ENCODE measurements at regions not wholly inside any gene's neighbourhood (a gene's known extent, or its start where the extent isn't known, plus 50 kb on each side); places are given as distances from the start of the nearest gene placed in this dataset.

DNA sequence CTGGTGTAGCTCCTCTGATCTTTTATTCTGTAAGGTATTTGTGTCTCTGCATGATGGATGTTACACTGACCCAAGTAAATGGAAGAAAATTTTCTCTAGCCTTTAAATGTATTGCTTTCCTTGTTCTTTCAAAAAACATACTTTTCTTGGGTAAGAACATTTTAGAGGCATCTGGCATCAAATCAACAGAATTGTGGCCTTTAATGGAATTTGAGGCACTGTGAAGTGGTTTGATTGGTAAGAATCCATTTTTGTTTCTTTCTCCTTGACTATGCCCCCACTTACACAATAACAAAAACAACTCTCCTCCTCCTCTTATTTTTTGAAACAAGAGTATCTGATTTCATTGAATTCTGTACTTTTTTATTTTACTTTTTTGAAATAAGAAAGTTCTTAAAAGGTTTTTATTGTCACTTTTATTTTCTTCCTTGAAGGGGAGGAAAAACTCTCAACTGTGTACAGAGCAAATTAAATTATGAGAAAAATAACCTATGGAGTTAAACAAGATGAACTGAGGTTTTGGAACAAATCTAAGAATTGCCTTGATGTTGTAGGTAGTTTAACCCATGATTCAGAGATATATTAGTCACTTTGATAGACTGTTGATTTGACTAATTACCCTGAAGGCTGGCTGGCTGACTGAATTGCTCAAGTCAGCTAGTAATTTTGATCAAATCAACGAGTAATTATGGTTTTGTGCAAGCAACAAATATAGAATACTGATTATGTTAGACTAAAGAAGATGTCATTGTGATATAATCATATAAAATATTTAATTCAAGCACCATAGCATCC lies 146.4 kb downstream of the FHIP1A start:
- no peak for DNase-seq (ENCODE audit: low read depth)
- no peak overlapping the region for H3K4me3 ChIP-seq (ENCODE audit: low read depth, low read length)

DNA sequence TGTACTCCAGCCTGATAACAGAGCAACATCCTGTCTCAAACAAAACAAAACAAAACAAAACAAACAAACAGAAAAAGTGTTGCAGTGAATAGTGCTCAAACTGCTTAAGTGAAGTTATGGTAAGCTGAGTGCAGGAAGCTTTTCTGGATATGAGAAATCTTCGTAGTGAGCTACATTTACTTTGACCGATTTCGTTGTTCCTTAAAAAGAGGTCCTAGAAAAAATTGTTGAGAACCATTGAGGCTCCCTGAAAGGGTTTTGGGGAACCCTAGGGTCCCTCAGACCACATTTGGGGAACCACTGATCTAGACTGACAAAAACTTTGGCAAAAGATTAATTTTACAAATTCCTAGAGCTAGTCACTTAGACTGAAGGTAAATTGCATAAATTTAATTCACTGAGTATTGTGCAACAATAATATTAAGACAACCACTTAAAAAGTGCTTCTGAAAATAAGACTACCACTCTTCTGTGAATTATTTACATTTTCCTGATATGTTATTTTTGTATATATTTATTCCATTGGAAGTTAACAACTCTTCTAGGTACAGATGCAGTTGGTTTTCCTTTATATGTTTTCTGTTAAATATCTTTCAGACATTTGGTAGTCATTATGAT lies 149.6 kb downstream of the FHIP1A start:
- DNase-seq (ENCODE audit: low read depth): no peak
- no peak overlapping the region for H3K4me3 ChIP-seq (ENCODE audit: low read depth, low read length)

DNA sequence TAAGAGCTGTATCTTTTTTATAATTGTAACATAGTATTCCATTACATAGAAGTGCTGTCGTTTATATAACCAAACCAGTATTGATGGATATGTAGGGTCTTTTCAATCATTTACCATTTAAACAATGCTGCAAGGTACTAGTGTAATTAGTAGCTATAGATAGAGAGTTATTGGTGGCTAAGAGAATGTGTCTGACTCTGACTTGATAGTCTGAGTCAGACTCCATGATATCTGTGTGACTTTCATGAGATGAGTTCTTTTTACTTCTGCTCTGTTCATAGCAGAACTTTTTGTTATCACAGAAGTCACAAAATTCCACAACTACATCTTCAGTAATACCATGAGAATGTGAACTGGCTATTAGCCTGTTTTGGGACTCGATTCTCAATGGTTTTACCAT lies 150.6 kb downstream of the FHIP1A start:
- DNase-seq (ENCODE audit: low read depth): no peak
- H3K4me3 ChIP-seq (ENCODE audit: low read depth, low read length): no peak overlapping the region

DNA sequence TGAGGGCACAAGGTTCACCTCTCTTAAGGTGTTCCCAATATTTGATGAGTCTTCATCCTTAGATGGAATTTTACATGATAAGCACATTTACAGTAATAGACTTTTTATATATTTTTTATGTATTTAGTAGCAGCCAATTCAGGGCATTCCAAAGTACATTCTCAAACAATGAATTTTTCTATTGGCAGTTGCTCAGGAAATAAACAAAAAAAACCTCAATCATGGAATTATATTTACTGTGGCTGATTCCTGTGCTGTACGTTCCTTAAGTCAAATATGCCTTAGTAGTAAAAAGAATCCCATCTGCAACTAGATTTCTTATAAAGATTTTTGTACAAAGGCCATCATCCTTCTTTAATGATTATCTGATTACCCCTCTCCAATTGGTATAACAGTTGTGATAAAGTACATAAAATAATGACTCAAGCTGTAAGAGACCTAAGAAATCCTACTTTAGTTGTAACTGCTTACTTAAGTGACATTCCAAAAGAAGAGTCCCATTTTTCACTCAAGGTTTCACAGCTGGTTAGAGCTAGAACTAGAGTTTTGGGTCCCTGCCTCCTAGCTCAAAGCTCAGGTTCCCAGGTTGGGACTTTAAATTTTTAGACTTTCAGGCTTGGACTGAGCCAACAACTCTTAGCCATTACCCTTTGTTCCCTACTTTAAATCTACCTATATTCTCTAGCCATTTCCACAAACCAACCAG lies 152.7 kb downstream of the FHIP1A start:
- no peak for DNase-seq (ENCODE audit: low read depth)
- H3K4me3 ChIP-seq (ENCODE audit: low read depth, low read length): no peak overlapping the region

DNA sequence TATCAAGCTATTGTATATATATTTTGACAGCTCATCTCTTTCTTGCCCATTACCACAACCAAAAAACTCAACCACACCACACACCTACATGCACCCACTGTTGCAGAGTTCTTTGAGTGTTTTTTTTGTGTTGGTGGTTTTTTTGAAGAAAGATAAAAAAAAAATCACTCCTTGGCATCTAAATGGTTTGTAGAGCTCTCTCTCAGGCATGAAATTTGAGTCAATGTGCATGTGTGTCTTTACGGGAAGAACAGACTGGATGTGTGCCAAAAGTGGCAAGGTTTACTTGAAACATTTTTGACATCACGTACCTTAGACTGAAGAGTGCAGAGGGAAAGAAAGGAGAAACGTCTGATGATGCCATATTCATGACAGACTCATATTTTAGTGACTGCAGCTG lies 154.2 kb downstream of the FHIP1A start:
- peak; percentile 54 for DNase-seq (ENCODE audit: low read depth)

DNA sequence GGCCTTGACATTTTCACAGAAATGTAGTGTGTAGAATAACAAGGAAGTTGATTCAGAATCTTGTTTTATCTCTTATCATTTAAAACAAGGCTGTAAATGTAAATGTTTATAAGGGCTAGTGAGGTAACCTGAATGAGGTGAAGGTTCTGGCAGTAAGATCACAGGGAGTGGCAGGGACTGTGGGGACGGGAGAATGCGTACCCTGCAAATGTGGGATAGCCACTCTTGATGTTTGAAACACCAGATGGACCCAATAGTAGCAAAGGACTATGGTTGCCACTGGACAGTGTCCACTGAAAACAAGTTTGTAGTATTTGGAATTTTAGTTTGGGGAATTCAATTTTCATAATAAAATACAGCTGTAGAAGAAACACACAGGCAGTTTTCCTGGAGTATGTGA lies 155.3 kb downstream of the FHIP1A start:
- DNase-seq (ENCODE audit: low read depth): no peak
- no peak overlapping the region for H3K4me3 ChIP-seq (ENCODE audit: low read depth, low read length)

More for the DNA sequence above, 154.2 kb downstream of the FHIP1A start:
- H3K4me3 ChIP-seq (ENCODE audit: low read depth, low read length): no peak overlapping the region

DNA sequence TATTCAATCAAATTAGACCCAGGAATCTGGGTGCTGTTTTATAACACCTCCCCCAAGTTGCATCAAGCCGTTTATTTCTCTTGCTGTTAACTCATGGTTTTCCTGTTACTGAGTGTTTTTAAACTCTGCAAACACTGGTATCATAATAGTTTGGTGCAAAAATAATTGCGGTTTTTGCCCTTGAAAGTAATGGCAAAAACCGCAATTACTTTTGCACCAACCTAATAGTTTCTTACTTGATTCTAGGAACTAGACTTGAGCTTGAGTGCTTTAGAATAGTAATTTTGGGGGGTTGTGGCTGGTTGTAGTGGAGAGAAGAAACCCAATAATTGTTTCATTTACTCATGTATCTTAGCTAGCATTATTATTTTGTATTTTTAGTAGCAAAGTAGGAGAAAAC lies 156.6 kb downstream of the FHIP1A start:
- no peak for DNase-seq (ENCODE audit: low read depth)

DNA sequence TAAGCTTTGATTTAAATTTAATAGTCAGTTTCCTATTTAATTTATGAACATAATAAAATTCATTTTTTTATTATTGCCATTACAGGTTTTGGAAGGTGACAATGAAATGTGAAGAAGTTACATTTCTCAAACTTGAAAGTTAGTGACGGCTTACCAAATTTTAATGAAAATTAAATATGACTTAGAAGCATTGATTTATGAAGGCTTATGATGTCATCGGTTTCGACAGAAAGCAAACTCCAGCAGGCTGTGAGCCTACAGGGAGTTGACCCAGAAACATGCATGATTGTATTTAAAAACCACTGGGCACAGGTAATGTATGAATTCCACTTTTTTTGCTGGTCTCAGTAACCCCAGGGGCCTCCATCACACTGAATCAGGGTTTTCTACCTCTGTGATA lies 157.1 kb downstream of the FHIP1A start:
- H3K4me3 ChIP-seq (ENCODE audit: low read depth, low read length): no peak overlapping the region
- DNase-seq (ENCODE audit: low read depth): no peak

More for the DNA sequence above, 156.6 kb downstream of the FHIP1A start:
- H3K4me3 ChIP-seq (ENCODE audit: low read depth, low read length): no peak overlapping the region

DNA sequence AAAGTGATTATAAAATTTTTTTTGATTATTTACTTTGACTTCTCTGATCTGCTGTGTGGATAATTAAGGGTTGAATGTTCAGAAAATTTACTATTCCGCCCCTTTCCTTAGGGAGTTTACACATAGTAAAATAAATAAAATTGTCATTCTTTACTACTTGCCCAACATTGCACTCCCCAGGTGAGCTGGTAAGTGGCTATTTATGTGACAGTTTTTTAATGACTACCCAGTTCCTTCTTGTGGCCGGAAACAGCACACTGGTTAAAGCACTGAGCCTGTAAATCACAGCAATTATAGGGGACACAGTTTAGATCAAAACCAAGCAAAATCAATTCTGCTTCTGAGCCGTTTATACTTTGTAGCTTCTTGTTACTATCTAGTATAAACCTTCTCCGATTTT lies 158.1 kb downstream of the FHIP1A start:
- DNase-seq (ENCODE audit: low read depth): no peak

DNA sequence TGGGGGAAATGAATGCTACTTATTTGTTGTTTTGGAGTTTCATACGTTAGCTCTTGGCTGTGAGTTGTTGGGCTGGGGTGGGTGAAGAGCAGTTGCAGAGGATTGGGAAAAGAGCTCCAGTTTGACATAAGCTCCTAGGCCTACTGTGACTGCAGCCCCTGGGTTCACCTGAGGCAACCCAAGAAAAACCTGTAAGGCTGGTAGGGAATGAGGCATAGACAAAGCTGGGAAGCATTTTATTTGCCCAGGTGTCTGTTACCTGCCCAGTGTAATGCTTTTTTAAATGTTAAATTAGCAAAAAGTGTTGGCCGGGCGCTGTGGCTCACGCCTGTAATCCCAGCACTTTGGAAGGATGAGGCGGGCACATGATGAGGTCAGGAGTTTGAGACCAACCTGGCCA lies 160.0 kb downstream of the FHIP1A start:
- no peak for DNase-seq (ENCODE audit: low read depth)

More for the DNA sequence above, 158.1 kb downstream of the FHIP1A start:
- no peak overlapping the region for H3K4me3 ChIP-seq (ENCODE audit: low read depth, low read length)

DNA sequence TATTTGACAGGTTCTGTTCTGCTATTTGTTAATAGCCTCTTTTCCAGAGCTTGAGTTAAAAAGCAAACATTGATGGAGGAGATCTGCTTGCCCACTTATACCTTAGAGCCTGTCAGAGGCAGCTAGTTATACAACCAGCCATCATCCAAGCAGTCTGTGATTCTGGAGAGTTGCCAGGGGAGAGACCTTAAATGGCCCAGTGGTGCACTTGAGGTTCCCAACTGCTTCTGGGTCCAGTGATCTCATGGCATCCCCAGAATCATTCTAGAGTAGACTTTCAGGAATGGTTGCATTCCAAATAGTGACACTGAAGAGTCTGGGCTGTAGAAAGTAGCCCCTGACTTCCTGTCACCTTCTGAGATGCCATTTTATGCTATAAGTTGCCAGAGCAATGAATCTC lies 160.7 kb downstream of the FHIP1A start:
- no peak overlapping the region for H3K4me3 ChIP-seq (ENCODE audit: low read depth, low read length)
- no peak for DNase-seq (ENCODE audit: low read depth)

More for the DNA sequence above, 160.0 kb downstream of the FHIP1A start:
- H3K4me3 ChIP-seq (ENCODE audit: low read depth, low read length): no peak overlapping the region

DNA sequence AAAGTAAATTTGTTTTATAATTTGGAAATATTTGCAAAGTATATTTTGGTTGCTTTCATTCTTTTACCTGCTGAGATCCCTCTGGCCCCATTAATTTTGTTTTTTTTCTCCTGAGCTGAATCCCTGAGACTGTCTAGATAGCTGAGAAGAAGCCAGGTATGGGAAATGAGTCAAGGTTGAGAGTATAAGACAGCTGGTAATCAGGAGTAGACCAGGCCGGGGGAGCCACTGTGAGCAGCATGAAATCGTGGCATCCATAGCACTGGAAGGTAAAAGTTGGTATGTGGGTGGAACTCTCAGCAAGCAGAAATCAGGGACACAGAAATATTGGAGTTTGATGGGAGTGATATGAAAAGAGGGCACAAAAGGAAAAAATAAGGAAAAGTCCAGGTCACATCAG lies 164.5 kb downstream of the FHIP1A start:
- DNase-seq (ENCODE audit: low read depth): no peak
- no peak overlapping the region for H3K4me3 ChIP-seq (ENCODE audit: low read depth, low read length)

DNA sequence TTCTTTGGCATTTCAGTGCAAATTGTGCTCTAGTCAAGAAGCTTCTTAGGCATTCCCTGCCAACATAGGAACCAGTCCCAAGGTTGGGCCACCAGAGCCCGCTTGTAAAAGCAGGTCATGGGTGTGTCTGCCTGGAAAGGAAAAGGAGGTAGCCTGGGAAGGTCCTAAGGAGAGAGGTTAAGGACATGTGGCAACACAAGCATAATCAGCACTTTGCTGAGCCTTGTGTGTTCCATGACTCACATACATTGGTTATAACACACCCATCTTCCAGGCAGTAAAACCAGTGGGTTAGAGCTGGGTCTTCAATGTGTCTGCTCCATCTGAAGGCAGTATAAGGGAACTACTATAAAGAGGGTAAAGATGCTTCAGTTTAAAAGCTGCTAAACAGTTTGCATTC lies 165.0 kb downstream of the FHIP1A start:
- no peak overlapping the region for H3K4me3 ChIP-seq (ENCODE audit: low read depth, low read length)
- DNase-seq (ENCODE audit: low read depth): no peak

DNA sequence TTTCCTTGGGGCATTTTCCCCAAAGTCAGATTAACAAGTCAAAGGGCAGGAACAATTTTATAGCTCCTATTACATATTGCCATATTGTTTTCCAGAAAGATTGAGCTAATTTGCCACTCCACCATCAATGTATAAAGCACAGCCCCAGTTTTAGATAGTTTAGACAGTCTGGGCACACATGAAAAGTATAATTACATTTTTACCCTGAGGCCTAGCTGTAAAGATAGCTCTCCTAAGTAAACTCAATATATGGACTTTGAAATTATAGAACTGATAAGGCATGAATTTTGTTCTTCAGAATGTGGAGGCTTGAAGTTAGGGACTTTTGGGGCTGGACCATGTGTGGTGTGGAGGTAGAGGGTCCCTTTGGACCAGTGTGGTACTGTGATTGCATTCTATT lies 166.0 kb downstream of the FHIP1A start:
- DNase-seq (ENCODE audit: low read depth): no peak

DNA sequence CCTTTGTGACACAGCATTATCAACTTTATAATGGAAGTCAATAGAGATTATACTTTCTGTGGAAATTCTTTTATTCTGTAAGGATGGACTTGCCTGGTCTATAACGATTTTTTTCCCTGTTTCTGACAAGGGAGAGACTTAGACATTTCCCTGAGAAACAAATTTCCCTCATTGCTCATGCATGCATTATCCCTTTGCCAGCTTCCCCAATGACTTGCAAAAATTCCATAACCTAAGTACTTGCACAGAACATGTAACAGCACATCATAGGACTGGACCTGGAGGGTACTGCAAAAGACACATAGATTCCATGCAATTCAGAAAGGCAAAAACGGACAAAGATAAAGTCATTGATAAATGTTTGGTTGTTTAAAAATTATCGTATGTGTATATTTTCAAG lies 166.7 kb downstream of the FHIP1A start:
- no peak for DNase-seq (ENCODE audit: low read depth)
- no peak overlapping the region for H3K4me3 ChIP-seq (ENCODE audit: low read depth, low read length)

More for the DNA sequence above, 166.0 kb downstream of the FHIP1A start:
- no peak overlapping the region for H3K4me3 ChIP-seq (ENCODE audit: low read depth, low read length)

DNA sequence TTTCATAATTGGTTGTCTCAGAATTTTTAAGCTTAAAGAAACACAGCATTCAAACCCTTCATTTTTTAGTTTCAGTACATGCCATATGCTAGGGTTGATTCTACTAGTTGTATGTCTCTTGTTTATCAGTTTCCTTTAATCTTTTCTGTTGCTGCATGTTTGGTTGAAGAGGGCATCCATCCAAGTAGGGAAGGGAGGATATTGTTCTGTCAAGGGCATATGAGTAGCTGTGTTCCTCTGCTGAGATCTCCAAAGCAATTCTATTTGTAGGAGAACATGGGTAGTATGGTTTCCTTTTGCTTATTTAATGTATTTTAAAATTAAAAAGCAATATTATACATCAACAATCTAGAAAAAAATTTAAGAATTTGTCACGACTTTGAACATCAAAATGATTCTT lies 167.7 kb downstream of the FHIP1A start:
- DNase-seq (ENCODE audit: low read depth): no peak
- no peak overlapping the region for H3K4me3 ChIP-seq (ENCODE audit: low read depth, low read length)

DNA sequence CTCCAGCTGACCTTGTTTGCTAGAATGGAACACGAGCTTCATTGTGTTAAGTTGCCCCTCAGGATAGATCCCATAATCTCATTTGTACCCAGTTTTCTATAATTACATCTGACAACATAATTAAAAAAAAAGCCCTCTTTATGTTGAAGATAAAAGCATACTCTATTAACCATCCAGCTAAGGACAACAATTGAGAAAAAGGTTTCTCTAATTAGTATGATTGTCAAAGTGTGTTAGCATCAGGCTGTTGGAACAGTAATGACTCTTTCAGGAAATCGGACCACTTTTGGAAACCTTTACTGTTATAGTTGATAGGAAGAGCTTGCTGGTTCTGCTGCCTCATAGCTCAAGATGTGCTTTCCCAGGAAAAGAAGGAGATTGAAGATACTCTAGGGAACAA lies 172.6 kb downstream of the FHIP1A start:
- DNase-seq (ENCODE audit: low read depth): no peak
- no peak overlapping the region for H3K4me3 ChIP-seq (ENCODE audit: low read depth, low read length)

DNA sequence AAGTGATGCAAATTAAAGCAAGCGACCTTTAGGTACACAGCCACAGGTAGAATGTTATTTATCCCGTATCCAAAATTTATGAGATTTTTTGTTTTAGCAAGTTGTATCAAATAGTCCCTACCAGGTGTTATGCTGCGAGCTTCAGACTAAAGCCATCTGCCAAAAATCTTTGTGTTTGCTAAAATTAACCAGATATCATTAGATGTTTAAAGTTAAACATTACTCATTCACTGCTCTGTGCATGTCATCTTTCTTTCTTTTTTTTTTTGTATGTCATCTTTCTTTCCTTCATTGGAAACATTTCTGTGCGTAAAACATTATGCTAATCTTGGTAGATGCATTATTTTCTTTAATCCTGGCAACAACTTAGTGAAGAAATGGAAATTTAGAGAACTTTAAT lies 173.1 kb downstream of the FHIP1A start:
- no peak overlapping the region for H3K4me3 ChIP-seq (ENCODE audit: low read depth, low read length)
- DNase-seq (ENCODE audit: low read depth): no peak

DNA sequence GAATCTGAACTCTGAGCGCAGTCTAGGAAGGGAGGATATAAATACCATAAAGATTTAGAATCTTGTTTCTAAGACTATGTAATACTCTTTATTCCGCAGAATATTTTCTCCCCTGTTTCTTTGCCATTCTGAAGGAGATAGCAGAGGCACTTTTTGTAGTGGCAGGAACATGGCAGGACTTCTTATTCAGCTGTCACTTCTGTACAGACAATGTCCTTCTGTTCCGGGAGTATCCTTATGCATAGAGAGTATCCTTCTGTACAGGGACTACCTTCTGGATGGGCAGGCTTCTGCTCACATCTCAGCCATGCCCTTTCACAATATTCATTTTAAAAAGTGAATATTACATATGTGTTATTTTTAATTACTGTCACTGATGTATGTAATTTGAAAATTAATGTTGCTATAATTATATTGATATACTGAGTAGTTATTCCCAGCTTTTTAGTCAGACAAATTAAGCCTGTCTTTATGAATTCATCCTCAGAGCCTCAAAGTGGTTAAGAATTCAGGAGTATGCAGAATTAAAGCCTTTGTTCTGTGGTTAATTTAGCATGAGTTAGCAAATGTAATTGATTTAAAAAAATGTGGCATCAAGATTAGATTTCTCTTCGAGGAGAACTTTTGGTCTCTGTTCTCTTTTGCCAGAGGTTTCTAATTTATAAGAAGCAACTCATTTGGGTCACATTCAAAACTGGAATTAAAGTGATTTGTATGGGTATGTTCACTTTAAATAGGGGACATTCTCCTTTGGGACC lies 174.4 kb downstream of the FHIP1A start:
- no peak for DNase-seq (ENCODE audit: low read depth)
- no peak overlapping the region for H3K4me3 ChIP-seq (ENCODE audit: low read depth, low read length)

DNA sequence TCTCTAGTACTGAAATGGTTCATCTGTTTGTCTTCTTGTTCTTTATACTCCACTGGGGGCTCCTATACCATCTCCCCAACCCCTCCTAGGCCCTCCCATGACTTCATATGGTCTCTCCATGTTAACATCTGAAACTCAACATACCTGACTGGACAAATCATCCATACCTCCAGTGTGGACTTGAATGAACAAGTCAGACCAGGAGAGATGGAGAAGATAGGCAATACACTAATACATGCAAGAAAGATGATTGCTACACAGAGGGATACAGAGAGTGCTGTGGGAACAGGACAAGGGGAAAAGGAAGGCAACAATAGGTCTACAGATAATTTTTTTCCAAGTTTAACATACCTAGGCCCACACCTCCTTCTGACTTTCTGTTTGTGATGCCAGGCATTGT lies 175.1 kb downstream of the FHIP1A start:
- no peak for DNase-seq (ENCODE audit: low read depth)
- no peak overlapping the region for H3K4me3 ChIP-seq (ENCODE audit: low read depth, low read length)

Data from skeletal muscle cell (primary cell).